Parathyroid adenoma (tissue), 2 donors: ENCODE measurements at regions not wholly inside any gene's neighbourhood (a gene's known extent, or its start where the extent isn't known, plus 50 kb on each side); places are given as distances from the start of the nearest gene placed in this dataset.

ENCODE experiments used
- H2AFZ ChIP-seq: fragments of 300-600 bp; sonication (generic); one replicate; pipeline ENCODE4 v1.7.0; 2017; ENCODE audit warnings: antibody characterized with exemption, mild to moderate bottlenecking
- H3K27ac ChIP-seq: fragments of 300-600 bp; sonication (generic); one replicate; pipeline ENCODE4 v1.7.0; 2017
- H3K27me3 ChIP-seq: fragments of 300-600 bp; sonication (generic); one replicate; pipeline ENCODE4 v1.7.0; 2017; ENCODE audit warnings: low read length; ENCODE audit not compliant: control insufficient read depth, insufficient read depth
- H3K36me3 ChIP-seq: fragments of 300-600 bp; sonication (generic); one replicate; pipeline ENCODE4 v1.7.0; 2017; ENCODE audit warnings: low read length; ENCODE audit not compliant: control insufficient read depth, insufficient read depth
- H3K4me1 ChIP-seq: fragments of 300-600 bp; sonication (generic); one replicate; pipeline ENCODE4 v1.7.0; 2017; ENCODE audit warnings: control low read depth
- H3K4me2 ChIP-seq: fragments of 300-600 bp; sonication (generic); one replicate; pipeline ENCODE4 v1.7.0; 2017; ENCODE audit warnings: low read length
- H3K4me3 ChIP-seq: fragments of 300-600 bp; sonication (generic); one replicate; pipeline ENCODE4 v1.7.0; 2017; ENCODE audit warnings: low read depth, low read length
- H3K79me2 ChIP-seq: fragments of 300-600 bp; sonication (generic); one replicate; pipeline ENCODE4 v1.7.0; 2017; ENCODE audit warnings: control low read depth
- H3K9ac ChIP-seq: fragments of 300-600 bp; sonication (generic); one replicate; pipeline ENCODE4 v1.7.0; 2017; ENCODE audit warnings: mild to moderate bottlenecking
- H3K9me3 ChIP-seq: fragments of 300-600 bp; sonication (generic); one replicate; pipeline ENCODE4 v1.7.0; 2017; ENCODE audit warnings: low read length; ENCODE audit not compliant: control insufficient read depth
- CTCF ChIP-seq: fragments of 300-600 bp; sonication (generic); IDR thresholded peaks from one replicate; pipeline ENCODE4 v1.7.0; 2017; ENCODE audit warnings: antibody characterized with exemption, mild to moderate bottlenecking
- donor health status: primary hyperparathyroidism.

- Histone ChIP-seq H3K36me3 (no peaks in the 10 kb centered on the region), H3K4me2 (no peak overlapping the region), H3K9ac (no peak overlapping the region), H3K27me3 (no peaks in the 10 kb centered on the region), H3K27ac (no peak overlapping the region), H3K9me3 (no peaks in the 10 kb centered on the region), H2AFZ (no peak overlapping the region), H3K79me2 (no peaks in the 10 kb centered on the region), H3K4me1 (no peaks in the 10 kb centered on the region), H3K4me3 (no peak overlapping the region)
- no peak for TF ChIP-seq CTCF
Measured at GRCh38 chr5:106167766-106168165, 1503.0 kb downstream of the EFNA5 start.

GRCh38 chr5:106163233-106163632, 1507.5 kb downstream of the EFNA5 start:
- Histone ChIP-seq H3K27ac (no peak overlapping the region), H3K27me3 (no peaks in the 10 kb centered on the region), H3K4me3 (no peak overlapping the region), H3K4me1 (no peaks in the 10 kb centered on the region), H3K79me2 (no peaks in the 10 kb centered on the region), H3K4me2 (no peak overlapping the region), H3K9ac (no peak overlapping the region), H2AFZ (no peak overlapping the region), H3K9me3 (no peaks in the 10 kb centered on the region), H3K36me3 (no peaks in the 10 kb centered on the region)
- TF ChIP-seq CTCF: no peak

GRCh38 chr5:106159616-106160015, 1511.1 kb downstream of the EFNA5 start:
- H3K27me3 ChIP-seq: no peaks in the 10 kb centered on the region
- H3K79me2 ChIP-seq: no peaks in the 10 kb centered on the region
- no peaks in the 10 kb centered on the region for H3K36me3 ChIP-seq
- no peak overlapping the region for H3K9ac ChIP-seq
- H3K4me2 ChIP-seq: no peak overlapping the region
- no peak for TF ChIP-seq CTCF
- H3K4me1 ChIP-seq: no peaks in the 10 kb centered on the region
- no peaks in the 10 kb centered on the region for H3K9me3 ChIP-seq
- H3K27ac ChIP-seq: no peak overlapping the region
- H3K4me3 ChIP-seq: no peak overlapping the region
- H2AFZ ChIP-seq: no peak overlapping the region

- TF ChIP-seq CTCF: no peak
- no peak overlapping the region for H3K4me2 ChIP-seq
- no peak overlapping the region for H3K27ac ChIP-seq
- no peaks in the 10 kb centered on the region for H3K27me3 ChIP-seq
- no peak overlapping the region for H3K4me3 ChIP-seq
- H3K79me2 ChIP-seq: no peaks in the 10 kb centered on the region
- no peaks in the 10 kb centered on the region for H3K9me3 ChIP-seq
- H2AFZ ChIP-seq: no peak overlapping the region
- H3K9ac ChIP-seq: no peak overlapping the region
- H3K36me3 ChIP-seq: no peaks in the 10 kb centered on the region
- no peaks in the 10 kb centered on the region for H3K4me1 ChIP-seq
Measured at GRCh38 chr5:106154280-106154716, 1516.4 kb downstream of the EFNA5 start.

- TF ChIP-seq CTCF: no peak
- Histone ChIP-seq H3K36me3 (no peaks in the 10 kb centered on the region), H3K27ac (no peak overlapping the region)
Measured at GRCh38 chr5:106152569-106152968, 1518.2 kb downstream of the EFNA5 start.

More at GRCh38 chr5:106152569-106152968, 1518.2 kb downstream of the EFNA5 start:
- H3K9ac ChIP-seq: no peak overlapping the region
- no peaks in the 10 kb centered on the region for H3K4me1 ChIP-seq
- no peaks in the 10 kb centered on the region for H3K27me3 ChIP-seq
- no peak overlapping the region for H3K4me3 ChIP-seq
- no peak overlapping the region for H2AFZ ChIP-seq
- H3K4me2 ChIP-seq: no peak overlapping the region
- H3K9me3 ChIP-seq: no peaks in the 10 kb centered on the region
- no peaks in the 10 kb centered on the region for H3K79me2 ChIP-seq
